Nephron progenitor cell (in vitro differentiated cells): ENCODE measurements at regions not wholly inside any gene's neighbourhood (a gene's known extent, or its start where the extent isn't known, plus 50 kb on each side); places are given as distances from the start of the nearest gene placed in this dataset.

ENCODE experiments used
- DNase-seq: peaks from one replicate; pipeline ENCODE4 v3.0.0; 2021
- H3K27ac Mint-ChIP-seq: 2 replicates; pipeline ENCODE4 v1.8.0; 2021; ENCODE audit warnings: mild to moderate bottlenecking, moderate library complexity, mixed read lengths
- H3K27me3 Mint-ChIP-seq: 2 replicates; pipeline ENCODE4 v1.8.0; 2021; ENCODE audit warnings: mild to moderate bottlenecking, low read depth, mixed read lengths; ENCODE audit not compliant: poor library complexity
- H3K36me3 Mint-ChIP-seq: 2 replicates; pipeline ENCODE4 v1.8.0; 2021; ENCODE audit warnings: low read depth, mixed read lengths
- H3K4me1 Mint-ChIP-seq: 2 replicates; pipeline ENCODE4 v1.8.0; 2021; ENCODE audit warnings: mixed read lengths
- H3K4me3 Mint-ChIP-seq: 2 replicates; pipeline ENCODE4 v1.8.0; 2021; ENCODE audit warnings: mild to moderate bottlenecking, moderate library complexity, mixed read lengths
- H3K9me3 Mint-ChIP-seq: 2 replicates; pipeline ENCODE4 v1.8.0; 2021; ENCODE audit warnings: mild to moderate bottlenecking, moderate library complexity, mixed read lengths
- CTCF ChIP-seq: fragments of 200-600 bp; sonication (generic); IDR thresholded peaks from 2 replicates; pipeline ENCODE4 v1.5.0; 2021; ENCODE audit warnings: antibody characterized with exemption

GRCh38 chr10:131697476-131698128, 203.2 kb upstream of the PPP2R2D start:
- H3K4me1 Mint-ChIP-seq, result peaks cover 17% of the 10 kb centered on the region
- H3K9me3 Mint-ChIP-seq, result no peaks in the 10 kb centered on the region
- H3K4me3 Mint-ChIP-seq, result no peak overlapping the region
- DNase-seq, result no peak
- TF ChIP-seq CTCF, result no peak
- peaks cover 17% of the 10 kb centered on the region for H3K27me3 Mint-ChIP-seq
- H3K36me3 Mint-ChIP-seq, result no peaks in the 10 kb centered on the region
- no peak overlapping the region for H3K27ac Mint-ChIP-seq

- H3K36me3 Mint-ChIP-seq, result no peaks in the 10 kb centered on the region
- no peak overlapping the region for H3K27ac Mint-ChIP-seq
- peaks cover 22% of the 10 kb centered on the region for H3K4me1 Mint-ChIP-seq
- no peak for DNase-seq
- H3K4me3 Mint-ChIP-seq, result no peak overlapping the region
- no peak for TF ChIP-seq CTCF
- peaks cover 17% of the 10 kb centered on the region for H3K27me3 Mint-ChIP-seq
- no peaks in the 10 kb centered on the region for H3K9me3 Mint-ChIP-seq
Measured at GRCh38 chr10:131698232-131698631, 202.6 kb upstream of the PPP2R2D start.

- Mint-ChIP-seq H3K9me3 (no peaks in the 10 kb centered on the region), H3K27ac (no peak overlapping the region), H3K4me1 (peaks cover 26% of the 10 kb centered on the region), H3K4me3 (no peak overlapping the region), H3K27me3 (peaks cover 19% of the 10 kb centered on the region), H3K36me3 (no peaks in the 10 kb centered on the region)
- no peak for TF ChIP-seq CTCF
- DNase-seq, result no peak
Measured at GRCh38 chr10:131698986-131699385, 201.8 kb upstream of the PPP2R2D start.

- no peak overlapping the region for H3K27ac Mint-ChIP-seq
- peaks cover 26% of the 10 kb centered on the region for H3K4me1 Mint-ChIP-seq
- no peaks in the 10 kb centered on the region for H3K36me3 Mint-ChIP-seq
- no peak for TF ChIP-seq CTCF
- peaks cover 18% of the 10 kb centered on the region for H3K27me3 Mint-ChIP-seq
- H3K9me3 Mint-ChIP-seq, result peaks cover 4% of the 10 kb centered on the region
- H3K4me3 Mint-ChIP-seq, result no peak overlapping the region
- DNase-seq, result no peak
Measured at GRCh38 chr10:131700032-131700431, 200.8 kb upstream of the PPP2R2D start.

- Mint-ChIP-seq H3K9me3 (peaks cover 4% of the 10 kb centered on the region), H3K27ac (no peak overlapping the region), H3K4me1 (peaks cover 26% of the 10 kb centered on the region), H3K36me3 (no peaks in the 10 kb centered on the region), H3K4me3 (no peak overlapping the region), H3K27me3 (peaks cover 18% of the 10 kb centered on the region)
- TF ChIP-seq CTCF, result no peak
- no peak for DNase-seq
Measured at GRCh38 chr10:131700506-131700905, 200.3 kb upstream of the PPP2R2D start.
